ENCODE measurements at regions not wholly inside any gene's neighbourhood (a gene's known extent, or its start where the extent isn't known, plus 50 kb on each side); places are given as distances from the start of the nearest gene placed in this dataset.

DNA sequence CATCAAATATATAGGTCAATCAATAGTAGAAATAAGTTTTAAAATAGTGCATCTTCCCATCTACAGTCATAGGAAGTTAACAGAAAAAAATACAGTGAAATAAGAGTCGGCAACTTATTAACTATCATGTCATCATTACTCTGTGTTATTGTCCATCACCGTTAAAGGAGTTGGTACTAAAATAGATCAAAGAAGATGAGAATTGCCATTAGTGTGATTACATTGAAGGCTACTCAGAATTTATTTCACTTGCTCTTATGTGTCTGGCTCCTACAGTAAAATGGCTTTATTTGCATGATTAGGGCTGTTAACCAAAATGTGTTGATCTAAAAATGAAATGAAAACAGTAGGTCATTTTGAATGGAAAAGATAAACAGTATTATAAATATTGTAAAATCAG, 162.5 kb upstream of the SLITRK1 start:
- TF ChIP-seq POLR2A (IDR thresholded peaks at IDR 0.05) (no peak), EP300 (IDR thresholded peaks at IDR 0.05) (no peak), CTCF (IDR thresholded peaks at IDR 0.05) (no peak), POLR2AphosphoS5 (IDR thresholded peaks at IDR 0.05) (no peak)
- Histone ChIP-seq H3K27ac (no peak overlapping the region), H3K36me3 (no peaks in the 10 kb centered on the region), H3K4me3 (no peak overlapping the region), H3K27me3 (no peaks in the 10 kb centered on the region), H3K4me1 (no peaks in the 10 kb centered on the region), H3K9me3 (no peaks in the 10 kb centered on the region)
- no peak for ATAC-seq (ENCODE audit: low FRiP score in 2 of 2)
- 72 to 73% methylated on average over 2 of the region's 2 CpGs for WGBS, 2 donors
- no peak for DNase-seq

- DNase-seq: no peak
- Histone ChIP-seq H3K4me1 (no peaks in the 10 kb centered on the region), H3K4me3 (no peak overlapping the region), H3K36me3 (no peaks in the 10 kb centered on the region), H3K27me3 (no peaks in the 10 kb centered on the region), H3K9me3 (no peaks in the 10 kb centered on the region), H3K27ac (no peak overlapping the region)
- TF ChIP-seq POLR2AphosphoS5 (IDR thresholded peaks at IDR 0.05) (no peak), POLR2A (IDR thresholded peaks at IDR 0.05) (no peak), CTCF (IDR thresholded peaks at IDR 0.05) (no peak)
- no peak for ATAC-seq (ENCODE audit: low FRiP score in 2 of 2)
- WGBS, 2 donors: 12 to 14% methylated on average over 1 of the region's 1 CpG
Measured at GRCh38 chr13:84038001-84038400, 155.7 kb upstream of the SLITRK1 start.

DNA sequence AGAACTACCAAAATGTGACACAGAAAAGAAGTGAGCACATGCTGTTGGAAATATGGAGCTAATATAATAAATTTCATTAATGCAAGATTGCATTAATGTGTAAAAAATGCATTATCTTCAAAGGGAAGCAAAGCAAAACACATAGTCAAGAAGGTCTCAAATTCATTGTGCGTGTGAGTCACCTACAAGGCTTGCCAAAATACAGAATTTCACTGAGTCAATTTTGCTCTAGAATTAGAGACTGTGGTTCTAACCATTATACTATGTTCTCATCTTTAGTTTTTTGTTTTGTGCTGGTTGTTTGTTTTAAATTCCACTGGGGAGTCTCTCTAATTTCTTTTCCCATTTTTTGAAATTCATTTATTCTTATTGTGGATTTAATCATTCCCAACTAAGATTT, 149.8 kb upstream of the SLITRK1 start:
- H3K4me3 ChIP-seq: no peak overlapping the region
- no peak for TF ChIP-seq EP300 (IDR thresholded peaks at IDR 0.05)
- TF ChIP-seq POLR2A (IDR thresholded peaks at IDR 0.05): no peak
- no peak for TF ChIP-seq POLR2AphosphoS5 (IDR thresholded peaks at IDR 0.05)
- no peak for TF ChIP-seq CTCF (IDR thresholded peaks at IDR 0.05)
- H3K4me1 ChIP-seq: no peaks in the 10 kb centered on the region
- no peaks in the 10 kb centered on the region for H3K9me3 ChIP-seq
- ATAC-seq (ENCODE audit: low FRiP score in 2 of 2): no peak
- H3K27ac ChIP-seq: no peak overlapping the region
- H3K36me3 ChIP-seq: no peaks in the 10 kb centered on the region
- DNase-seq: no peak
- 37 to 38% methylated on average over 1 of the region's 1 CpG for WGBS, 2 donors
- H3K27me3 ChIP-seq: no peaks in the 10 kb centered on the region

DNA sequence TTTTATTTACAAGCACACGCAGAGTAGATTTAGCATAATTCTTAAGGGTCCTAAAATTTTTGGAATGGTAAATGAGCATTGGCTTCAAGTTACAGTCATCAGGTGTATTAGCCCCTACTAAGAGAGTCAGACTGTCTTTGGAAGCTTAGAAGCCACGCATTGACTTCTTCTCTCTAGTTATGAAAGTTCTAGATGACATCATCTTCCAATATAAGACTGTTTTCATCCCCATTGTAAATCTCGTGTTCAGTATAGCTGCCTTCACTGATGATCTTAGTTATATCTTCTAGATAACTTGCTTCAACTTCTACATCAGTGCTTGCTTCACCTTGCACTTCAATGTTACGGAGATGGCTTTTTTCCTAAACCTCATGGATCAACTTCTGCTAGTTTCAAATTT, 148.8 kb upstream of the SLITRK1 start:
- H3K4me3 ChIP-seq: no peak overlapping the region
- 85 to 88% methylated on average over 4 of the region's 4 CpGs for WGBS, 2 donors

More for the DNA sequence above, 148.8 kb upstream of the SLITRK1 start:
- Histone ChIP-seq H3K27ac (no peak overlapping the region), H3K27me3 (no peaks in the 10 kb centered on the region), H3K36me3 (no peaks in the 10 kb centered on the region), H3K9me3 (no peaks in the 10 kb centered on the region), H3K4me1 (no peaks in the 10 kb centered on the region)
- no peak for ATAC-seq (ENCODE audit: low FRiP score in 2 of 2)
- no peak for TF ChIP-seq POLR2A (IDR thresholded peaks at IDR 0.05)
- no peak for TF ChIP-seq EP300 (IDR thresholded peaks at IDR 0.05)
- TF ChIP-seq POLR2AphosphoS5 (IDR thresholded peaks at IDR 0.05): no peak
- TF ChIP-seq CTCF (IDR thresholded peaks at IDR 0.05): no peak
- DNase-seq: no peak

Data from upper lobe of left lung (tissue), 6 donors.